Skeletal muscle satellite cell (primary cell): ENCODE measurements at regions not wholly inside any gene's neighbourhood (a gene's known extent, or its start where the extent isn't known, plus 50 kb on each side); places are given as distances from the start of the nearest gene placed in this dataset.

Experiments used
- H3K27me3 ChIP-seq: 2 replicates; pipeline ENCODE4 v1.7.0; 2013; ENCODE audit warnings: low read length; ENCODE audit not compliant: control insufficient read depth, insufficient read depth
- H3K36me3 ChIP-seq: 2 replicates; pipeline ENCODE4 v1.7.0; 2013; ENCODE audit warnings: mild to moderate bottlenecking, control low read depth, low read length; ENCODE audit not compliant: insufficient read depth
- H3K4me1 ChIP-seq: 2 replicates; pipeline ENCODE4 v1.7.0; 2013; ENCODE audit warnings: low read length; ENCODE audit not compliant: control insufficient read depth, insufficient read depth
- H3K4me2 ChIP-seq: 2 replicates; pipeline ENCODE4 v1.7.0; 2013; ENCODE audit warnings: mild to moderate bottlenecking, low read length
- H3K4me3 ChIP-seq: 2 replicates; pipeline ENCODE4 v1.7.0; 2013; ENCODE audit warnings: low read length
- H3K9ac ChIP-seq: 2 replicates; pipeline ENCODE4 v1.7.0; 2013; ENCODE audit warnings: mild to moderate bottlenecking, low read depth, low read length, moderate library complexity
- H3K9me3 ChIP-seq: replicated peaks from 2 replicates; pipeline ENCODE4 v1.7.0; 2013; ENCODE audit warnings: mild to moderate bottlenecking, control low read depth, low read length

- Histone ChIP-seq H3K9ac (no peak overlapping the region), H3K4me1 (peaks cover 2% of the 10 kb centered on the region), H3K4me2 (no peak overlapping the region), H3K9me3 (no peaks in the 10 kb centered on the region), H3K36me3 (no peaks in the 10 kb centered on the region), H3K27me3 (no peaks in the 10 kb centered on the region), H3K4me3 (no peak overlapping the region)
These were observed 132.9 kb downstream of the ATP23 start for GRCh38 chr12:58074259-58074658.

GRCh38 chr12:58079806-58080205, 138.4 kb downstream of the ATP23 start:
- no peaks in the 10 kb centered on the region for H3K27me3 ChIP-seq
- H3K36me3 ChIP-seq = no peaks in the 10 kb centered on the region
- H3K4me2 ChIP-seq = no peak overlapping the region
- H3K9me3 ChIP-seq = no peaks in the 10 kb centered on the region
- H3K4me3 ChIP-seq = no peak overlapping the region
- H3K9ac ChIP-seq = no peak overlapping the region
- H3K4me1 ChIP-seq = no peaks in the 10 kb centered on the region

GRCh38 chr12:58081488-58081887, 140.1 kb downstream of the ATP23 start:
- no peak overlapping the region for H3K4me2 ChIP-seq
- no peaks in the 10 kb centered on the region for H3K27me3 ChIP-seq
- H3K36me3 ChIP-seq = no peaks in the 10 kb centered on the region
- H3K4me3 ChIP-seq = no peak overlapping the region
- H3K4me1 ChIP-seq = no peaks in the 10 kb centered on the region
- H3K9me3 ChIP-seq = no peaks in the 10 kb centered on the region
- no peak overlapping the region for H3K9ac ChIP-seq

- Histone ChIP-seq H3K27me3 (no peaks in the 10 kb centered on the region), H3K36me3 (no peaks in the 10 kb centered on the region), H3K4me3 (no peak overlapping the region), H3K9me3 (no peaks in the 10 kb centered on the region), H3K4me2 (no peak overlapping the region), H3K4me1 (no peaks in the 10 kb centered on the region), H3K9ac (no peak overlapping the region)
These were observed 141.6 kb downstream of the ATP23 start for GRCh38 chr12:58082996-58083395.

GRCh38 chr12:58086006-58086405, 144.6 kb downstream of the ATP23 start:
- Histone ChIP-seq H3K27me3 (no peaks in the 10 kb centered on the region), H3K9ac (no peak overlapping the region)

GRCh38 chr12:58086930-58087329, 145.6 kb downstream of the ATP23 start:
- H3K9ac ChIP-seq = no peak overlapping the region
- H3K4me3 ChIP-seq = no peak overlapping the region
- no peaks in the 10 kb centered on the region for H3K36me3 ChIP-seq
- no peak overlapping the region for H3K4me2 ChIP-seq
- no peaks in the 10 kb centered on the region for H3K4me1 ChIP-seq
- H3K27me3 ChIP-seq = no peaks in the 10 kb centered on the region
- H3K9me3 ChIP-seq = no peaks in the 10 kb centered on the region

More at GRCh38 chr12:58086006-58086405, 144.6 kb downstream of the ATP23 start:
- no peaks in the 10 kb centered on the region for H3K36me3 ChIP-seq
- no peaks in the 10 kb centered on the region for H3K9me3 ChIP-seq
- H3K4me1 ChIP-seq = no peaks in the 10 kb centered on the region
- H3K4me3 ChIP-seq = no peak overlapping the region
- no peak overlapping the region for H3K4me2 ChIP-seq

- Histone ChIP-seq H3K36me3 (no peaks in the 10 kb centered on the region), H3K4me3 (no peak overlapping the region), H3K9me3 (no peaks in the 10 kb centered on the region)
These were observed 146.2 kb downstream of the ATP23 start for GRCh38 chr12:58087423-58088127.

GRCh38 chr12:58089588-58089987, 148.2 kb downstream of the ATP23 start:
- Histone ChIP-seq H3K9me3 (no peaks in the 10 kb centered on the region), H3K4me2 (no peak overlapping the region), H3K4me3 (no peak overlapping the region), H3K27me3 (peaks cover 6% of the 10 kb centered on the region), H3K4me1 (no peaks in the 10 kb centered on the region), H3K9ac (no peak overlapping the region), H3K36me3 (no peaks in the 10 kb centered on the region)

More at GRCh38 chr12:58087423-58088127, 146.2 kb downstream of the ATP23 start:
- H3K9ac ChIP-seq = no peak overlapping the region
- no peak overlapping the region for H3K4me2 ChIP-seq
- peaks cover 4% of the 10 kb centered on the region for H3K27me3 ChIP-seq
- no peaks in the 10 kb centered on the region for H3K4me1 ChIP-seq

- Histone ChIP-seq H3K27me3 (peaks cover 6% of the 10 kb centered on the region), H3K4me3 (no peak overlapping the region), H3K36me3 (no peaks in the 10 kb centered on the region), H3K4me1 (no peaks in the 10 kb centered on the region), H3K4me2 (no peak overlapping the region), H3K9ac (no peak overlapping the region), H3K9me3 (no peaks in the 10 kb centered on the region)
These were observed 149.3 kb downstream of the ATP23 start for GRCh38 chr12:58090685-58091084.

- Histone ChIP-seq H3K9me3 (no peaks in the 10 kb centered on the region), H3K4me3 (no peak overlapping the region), H3K36me3 (no peaks in the 10 kb centered on the region), H3K4me2 (no peak overlapping the region), H3K27me3 (peaks cover 6% of the 10 kb centered on the region), H3K4me1 (no peaks in the 10 kb centered on the region), H3K9ac (no peak overlapping the region)
These were observed 153.6 kb downstream of the ATP23 start for GRCh38 chr12:58095002-58095401.

- no peak overlapping the region for H3K4me2 ChIP-seq
- no peaks in the 10 kb centered on the region for H3K36me3 ChIP-seq
- H3K9ac ChIP-seq = no peak overlapping the region
- no peaks in the 10 kb centered on the region for H3K9me3 ChIP-seq
- no peaks in the 10 kb centered on the region for H3K4me1 ChIP-seq
- no peak overlapping the region for H3K4me3 ChIP-seq
- no peaks in the 10 kb centered on the region for H3K27me3 ChIP-seq
These were observed 156.4 kb downstream of the ATP23 start for GRCh38 chr12:58097741-58098140.

- H3K9me3 ChIP-seq = no peaks in the 10 kb centered on the region
- no peaks in the 10 kb centered on the region for H3K36me3 ChIP-seq
These were observed 158.1 kb downstream of the ATP23 start for GRCh38 chr12:58099476-58099875.

More at GRCh38 chr12:58099476-58099875, 158.1 kb downstream of the ATP23 start:
- Histone ChIP-seq H3K27me3 (no peaks in the 10 kb centered on the region), H3K4me2 (no peak overlapping the region), H3K4me1 (no peaks in the 10 kb centered on the region), H3K4me3 (no peak overlapping the region), H3K9ac (no peak overlapping the region)
